ENCODE measurements at regions not wholly inside any gene's neighbourhood (a gene's known extent, or its start where the extent isn't known, plus 50 kb on each side); places are given as distances from the start of the nearest gene placed in this dataset.
A peak's percentile ranks its signal among the peaks of the same experiment; 100 is the strongest.
"Not testable (repeated sequence)": the region's sequence is repeated elsewhere in the genome, so short reads cannot be mapped to it uniquely, and the experiment has no call there.

DNA sequence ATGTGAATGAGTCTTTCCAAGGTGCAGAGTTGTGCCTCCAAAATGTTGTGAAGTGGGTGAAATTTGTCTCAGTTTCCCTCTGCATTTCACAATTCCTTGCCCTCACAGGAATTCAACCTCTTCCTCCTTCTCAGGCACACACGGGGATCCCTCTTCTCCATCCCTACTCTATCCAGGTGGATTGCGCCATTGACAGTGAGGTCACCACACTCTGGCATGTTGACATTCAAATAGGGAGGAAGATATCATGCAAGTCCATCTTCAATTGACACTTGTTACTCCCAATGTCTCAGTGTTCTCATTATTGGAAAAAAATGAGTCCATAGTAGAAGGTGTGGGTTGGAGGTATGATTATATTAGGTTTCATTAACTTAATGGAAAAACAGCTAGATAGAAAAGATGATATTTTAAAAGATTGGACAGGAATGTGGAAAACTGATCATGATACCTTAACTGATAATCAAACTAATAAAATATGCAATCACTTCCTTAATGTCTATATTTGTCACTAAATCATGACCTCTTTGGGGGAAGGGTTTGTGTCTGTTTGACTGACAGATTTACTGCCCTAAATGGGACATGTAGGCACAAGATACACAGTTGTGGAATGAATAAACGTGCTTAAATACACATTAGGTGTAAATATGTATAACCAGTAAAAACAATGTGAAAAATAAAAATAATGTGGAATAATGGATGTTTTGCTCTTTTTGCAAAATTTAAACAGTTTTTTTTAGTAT is 213.8 kb upstream of the SLC8A1 start:
- no peak for DNase-seq (ENCODE audit: low read depth)
- TF ChIP-seq, protein P1, sequence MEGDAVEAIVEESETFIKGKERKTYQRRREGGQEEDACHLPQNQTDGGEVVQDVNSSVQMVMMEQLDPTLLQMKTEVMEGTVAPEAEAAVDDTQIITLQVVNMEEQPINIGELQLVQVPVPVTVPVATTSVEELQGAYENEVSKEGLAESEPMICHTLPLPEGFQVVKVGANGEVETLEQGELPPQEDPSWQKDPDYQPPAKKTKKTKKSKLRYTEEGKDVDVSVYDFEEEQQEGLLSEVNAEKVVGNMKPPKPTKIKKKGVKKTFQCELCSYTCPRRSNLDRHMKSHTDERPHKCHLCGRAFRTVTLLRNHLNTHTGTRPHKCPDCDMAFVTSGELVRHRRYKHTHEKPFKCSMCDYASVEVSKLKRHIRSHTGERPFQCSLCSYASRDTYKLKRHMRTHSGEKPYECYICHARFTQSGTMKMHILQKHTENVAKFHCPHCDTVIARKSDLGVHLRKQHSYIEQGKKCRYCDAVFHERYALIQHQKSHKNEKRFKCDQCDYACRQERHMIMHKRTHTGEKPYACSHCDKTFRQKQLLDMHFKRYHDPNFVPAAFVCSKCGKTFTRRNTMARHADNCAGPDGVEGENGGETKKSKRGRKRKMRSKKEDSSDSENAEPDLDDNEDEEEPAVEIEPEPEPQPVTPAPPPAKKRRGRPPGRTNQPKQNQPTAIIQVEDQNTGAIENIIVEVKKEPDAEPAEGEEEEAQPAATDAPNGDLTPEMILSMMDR (IDR thresholded peaks at IDR 0.05; ENCODE audit: insufficient read depth, low read depth, low read length), result no peak

DNA sequence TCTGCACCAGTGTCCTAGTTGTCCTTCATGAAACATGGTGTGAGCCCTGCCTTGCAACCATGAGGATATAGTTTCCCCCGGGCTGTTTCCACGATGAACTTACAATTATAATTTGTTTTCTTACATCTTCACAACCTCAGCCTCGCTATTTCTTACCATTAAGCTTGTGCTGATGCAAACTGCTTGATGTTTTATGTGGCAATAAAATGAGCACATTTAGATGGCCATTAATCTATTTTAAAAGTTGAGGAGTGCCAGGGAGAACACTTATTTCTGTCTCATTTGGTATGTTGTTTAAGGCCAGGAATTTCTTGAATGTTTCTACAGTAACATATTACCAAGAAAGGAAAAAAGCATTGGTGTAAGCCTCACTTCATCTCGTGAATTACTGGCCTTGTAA is 214.5 kb upstream of the SLC8A1 start:
- peak; percentile 56 for DNase-seq (ENCODE audit: low read depth)
- TF ChIP-seq, protein P1 (IDR thresholded peaks at IDR 0.05; ENCODE audit: insufficient read depth, low read depth, low read length), result no peak

More for the DNA sequence above, 213.8 kb upstream of the SLC8A1 start:
- no peak overlapping the region for H3K4me3 ChIP-seq (ENCODE audit: low read depth, low read length)

DNA sequence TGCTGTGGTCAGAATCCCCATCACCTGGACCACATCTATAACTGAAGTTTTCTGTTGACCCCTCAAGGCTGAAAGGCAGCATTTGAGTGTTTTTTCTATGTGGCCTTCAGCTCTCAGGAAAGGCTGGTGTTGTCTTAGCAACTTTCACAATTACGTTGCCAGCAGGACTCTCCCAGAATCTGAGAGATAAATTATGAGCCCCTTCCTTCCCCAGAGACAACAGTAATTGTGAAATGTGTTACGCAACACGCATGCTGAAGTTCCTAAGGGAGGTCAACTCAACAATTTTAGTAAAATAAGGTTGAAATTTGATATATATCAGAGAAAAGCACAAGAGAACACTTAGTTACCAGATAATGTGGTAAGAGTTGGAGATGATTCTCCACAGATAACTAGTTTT is 216.5 kb upstream of the SLC8A1 start:
- H3K4me3 ChIP-seq (ENCODE audit: low read depth, low read length), result no peak overlapping the region
- TF ChIP-seq, protein P1 (IDR thresholded peaks at IDR 0.05; ENCODE audit: insufficient read depth, low read depth, low read length), result no peak
- peak; percentile 84 for DNase-seq (ENCODE audit: low read depth)

More for the DNA sequence above, 214.5 kb upstream of the SLC8A1 start:
- no peak overlapping the region for H3K4me3 ChIP-seq (ENCODE audit: low read depth, low read length)

DNA sequence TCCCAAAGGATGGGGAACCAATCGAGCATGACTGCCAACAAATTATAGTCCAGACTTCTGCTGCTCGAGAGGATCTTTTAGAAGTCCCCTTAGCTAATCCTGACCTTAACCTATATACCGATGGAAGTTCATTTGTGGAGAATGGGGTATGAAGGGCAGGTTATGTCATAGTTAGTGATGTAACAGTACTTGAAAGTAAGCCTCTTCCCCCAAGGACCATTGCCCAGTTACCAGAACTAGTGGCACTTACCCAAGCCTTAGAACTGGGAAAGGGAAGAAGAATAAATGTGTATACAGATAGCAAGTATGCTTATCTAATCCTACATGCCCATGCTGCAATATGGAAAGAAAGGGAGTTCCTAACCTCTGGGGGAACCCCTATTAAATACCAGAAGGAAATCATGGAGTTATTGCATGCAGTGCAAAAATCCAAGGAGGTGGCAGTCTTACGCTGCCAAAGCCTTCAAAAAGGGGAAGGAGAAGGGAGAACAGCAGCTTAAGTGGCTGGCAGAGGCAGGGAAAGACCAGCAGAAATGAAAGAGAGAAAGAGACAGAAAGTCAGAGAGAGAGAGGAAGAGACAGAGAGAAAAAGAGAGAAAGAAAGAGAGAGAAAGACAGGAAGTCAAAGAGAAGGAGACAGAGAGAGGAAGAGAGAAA is 224.4 kb upstream of the SLC8A1 start:
- DNase-seq (ENCODE audit: low read depth); H3K4me3 ChIP-seq (ENCODE audit: low read depth, low read length): not testable (repeated sequence)

DNA sequence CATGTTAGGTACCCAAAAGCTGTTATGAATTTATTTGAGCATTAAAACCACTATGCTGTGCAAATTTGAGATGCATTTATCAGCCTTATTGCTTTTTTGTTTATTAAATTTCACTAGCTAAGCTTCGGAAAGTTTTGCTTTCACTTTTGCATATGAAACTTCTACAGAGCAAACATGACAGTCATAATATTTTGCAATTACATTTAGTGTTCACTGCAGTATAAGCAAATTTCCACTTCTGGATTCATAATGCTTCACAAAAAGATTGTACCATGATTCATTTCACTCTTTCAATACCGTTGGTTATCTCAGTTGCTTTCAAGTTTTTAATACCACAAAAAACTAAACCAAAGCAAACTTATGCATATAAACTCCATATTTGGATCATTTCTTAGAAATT is 228.7 kb upstream of the SLC8A1 start:
- DNase-seq (ENCODE audit: low read depth), result peak; percentile 34
- peak overlapping the region; percentile 2 for H3K4me3 ChIP-seq (ENCODE audit: low read depth, low read length)
- TF ChIP-seq, protein P1 (IDR thresholded peaks at IDR 0.05; ENCODE audit: insufficient read depth, low read depth, low read length), result no peak

DNA sequence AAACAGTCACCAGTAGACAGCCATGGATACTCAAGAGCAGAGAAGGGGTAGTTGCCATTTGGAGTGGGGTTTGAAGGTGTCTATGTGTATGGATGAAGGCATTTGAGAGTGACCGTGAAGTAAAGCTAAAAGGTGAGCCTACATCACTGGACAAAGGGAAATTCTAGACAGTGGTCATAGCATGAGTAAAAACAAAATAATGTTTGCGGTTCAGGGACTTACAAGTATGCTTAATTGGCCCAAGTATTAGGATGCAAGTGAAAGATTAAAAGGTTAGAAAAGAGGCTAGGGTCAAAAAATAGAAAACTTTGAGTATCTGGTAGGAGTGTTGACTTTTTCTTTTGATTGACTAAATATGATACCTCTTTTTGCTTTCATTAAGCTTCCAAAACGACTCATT is 238.1 kb upstream of the SLC8A1 start:
- TF ChIP-seq, protein P1 (IDR thresholded peaks at IDR 0.05; ENCODE audit: insufficient read depth, low read depth, low read length), result no peak
- DNase-seq (ENCODE audit: low read depth), result no peak
- H3K4me3 ChIP-seq (ENCODE audit: low read depth, low read length), result no peak overlapping the region

DNA sequence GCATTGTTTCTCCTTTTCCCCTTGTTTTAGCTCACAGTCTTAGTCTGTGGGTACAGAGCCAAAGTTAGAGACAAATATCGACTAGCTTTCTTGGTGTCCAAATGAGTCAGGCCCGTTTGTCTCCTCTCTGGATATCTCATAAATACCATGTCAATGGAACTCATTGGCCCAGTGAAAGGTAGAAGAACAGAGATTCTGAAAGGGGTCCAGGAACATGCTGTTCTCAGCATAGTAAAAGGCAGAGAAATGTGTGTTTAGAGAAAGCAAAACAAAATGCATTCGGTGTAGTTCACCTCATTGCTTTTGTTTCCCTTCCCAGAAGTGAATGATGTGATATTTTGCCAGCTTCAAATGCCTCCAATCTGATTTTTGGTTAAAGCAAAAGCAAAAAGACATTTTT is 238.6 kb upstream of the SLC8A1 start:
- TF ChIP-seq, protein P1 (IDR thresholded peaks at IDR 0.05; ENCODE audit: insufficient read depth, low read depth, low read length), result no peak
- H3K4me3 ChIP-seq (ENCODE audit: low read depth, low read length), result no peak overlapping the region
- DNase-seq (ENCODE audit: low read depth), result no peak

All from fibroblast of villous mesenchyme (primary cell).